ENCODE measurements at regions not wholly inside any gene's neighbourhood (a gene's known extent, or its start where the extent isn't known, plus 50 kb on each side); places are given as distances from the start of the nearest gene placed in this dataset.
"Not testable (repeated sequence)": the region's sequence is repeated elsewhere in the genome, so short reads cannot be mapped to it uniquely, and the experiment has no call there.

- no peak for DNase-seq
Observed at GRCh38 chr6:155795173-155795796, 339.6 kb upstream of the NOX3 start.

- DNase-seq, result no peak
Observed at GRCh38 chr6:155791891-155792290, 336.3 kb upstream of the NOX3 start.

- no peak for DNase-seq
Observed at GRCh38 chr6:155791186-155791585, 335.5 kb upstream of the NOX3 start.

- DNase-seq, result no peak
Observed at GRCh38 chr6:155787168-155787567, 331.5 kb upstream of the NOX3 start.

GRCh38 chr6:155786528-155786927, 330.9 kb upstream of the NOX3 start:
- DNase-seq, result no peak

GRCh38 chr6:155782739-155783459, 327.3 kb upstream of the NOX3 start:
- DNase-seq, result no peak

- no peak for DNase-seq
Observed at GRCh38 chr6:155782320-155782731, 326.7 kb upstream of the NOX3 start.

- DNase-seq, result no peak
Observed at GRCh38 chr6:155779456-155779855, 323.8 kb upstream of the NOX3 start.

- DNase-seq, result no peak
Observed at GRCh38 chr6:155778336-155778735, 322.7 kb upstream of the NOX3 start.

GRCh38 chr6:155771822-155772221, 316.2 kb upstream of the NOX3 start:
- DNase-seq, result no peak

- DNase-seq, result no peak
Observed at GRCh38 chr6:155770856-155771255, 315.2 kb upstream of the NOX3 start.

GRCh38 chr6:155770313-155770712, 314.7 kb upstream of the NOX3 start:
- DNase-seq, result no peak

GRCh38 chr6:155765275-155766194, 309.9 kb upstream of the NOX3 start:
- DNase-seq, result no peak

GRCh38 chr6:155762649-155763048, 307.0 kb upstream of the NOX3 start:
- no peak for DNase-seq

GRCh38 chr6:155755452-155755851, 299.8 kb upstream of the NOX3 start:
- no peak for DNase-seq

GRCh38 chr6:155748778-155749177, 293.1 kb upstream of the NOX3 start:
- not testable (repeated sequence) for DNase-seq

- DNase-seq, result no peak
Observed at GRCh38 chr6:155747491-155747890, 291.9 kb upstream of the NOX3 start.

- DNase-seq, result no peak
Observed at GRCh38 chr6:155740781-155741399, 285.3 kb upstream of the NOX3 start.

- no peak for DNase-seq
Observed at GRCh38 chr6:155738602-155739105, 283.0 kb upstream of the NOX3 start.

GRCh38 chr6:155717374-155717773, 261.7 kb upstream of the NOX3 start:
- no peak for DNase-seq

- no peak for DNase-seq
Observed at GRCh38 chr6:155710704-155711103, 255.1 kb upstream of the NOX3 start.

GRCh38 chr6:155709262-155709661, 253.6 kb upstream of the NOX3 start:
- DNase-seq, result no peak

- DNase-seq, result no peak
Observed at GRCh38 chr6:155708100-155708499, 252.5 kb upstream of the NOX3 start.
